Neural progenitor cell (in vitro differentiated cells): ENCODE measurements at regions not wholly inside any gene's neighbourhood (a gene's known extent, or its start where the extent isn't known, plus 50 kb on each side); places are given as distances from the start of the nearest gene placed in this dataset.

Experiments used
- CTCF ChIP-seq: fragments of 200-600 bp; sonication (generic); IDR thresholded peaks from 2 replicates; pipeline ENCODE4 v1.5.1; 2017; ENCODE audit warnings: antibody characterized with exemption, mild to moderate bottlenecking
- EZH2 ChIP-seq: fragments of 200-600 bp; sonication (generic); IDR thresholded peaks from 2 replicates; pipeline ENCODE4 v1.6.1; 2017; ENCODE audit warnings: antibody characterized with exemption, mild to moderate bottlenecking, moderate library complexity

GRCh38 chr13:59210543-59210942 lies 953.2 kb downstream of the DIAPH3 start:
- TF ChIP-seq CTCF: no peak
- TF ChIP-seq EZH2: no peak
